ENCODE measurements at regions not wholly inside any gene's neighbourhood (a gene's known extent, or its start where the extent isn't known, plus 50 kb on each side); places are given as distances from the start of the nearest gene placed in this dataset.
A peak's percentile ranks its signal among the peaks of the same experiment; 100 is the strongest.

GRCh38 chr10:28952523-28952922, 275.2 kb downstream of the BAMBI start:
- DNase-seq (ENCODE audit: low read depth in 2 of 3, low spot score in 2 of 3): no peak

GRCh38 chr10:28954211-28954610, 276.9 kb downstream of the BAMBI start:
- no peak for DNase-seq (ENCODE audit: low read depth in 2 of 3, low spot score in 2 of 3)

GRCh38 chr10:28958468-28958867, 281.1 kb downstream of the BAMBI start:
- no peak for DNase-seq (ENCODE audit: low read depth in 2 of 3, low spot score in 2 of 3)

GRCh38 chr10:28959850-28960501, 282.7 kb downstream of the BAMBI start:
- DNase-seq (ENCODE audit: low read depth in 2 of 3, low spot score in 2 of 3): no peak

- DNase-seq (ENCODE audit: low read depth in 2 of 3, low spot score in 2 of 3): no peak
These were observed 285.4 kb downstream of the BAMBI start for GRCh38 chr10:28962768-28963167.

- no peak for DNase-seq (ENCODE audit: low read depth in 2 of 3, low spot score in 2 of 3)
These were observed 286.4 kb downstream of the BAMBI start for GRCh38 chr10:28963539-28964221.

GRCh38 chr10:28965937-28966336, 288.6 kb downstream of the BAMBI start:
- no peak for DNase-seq (ENCODE audit: low read depth in 2 of 3, low spot score in 2 of 3)

GRCh38 chr10:28967031-28967430, 289.7 kb downstream of the BAMBI start:
- no peak for DNase-seq (ENCODE audit: low read depth in 2 of 3, low spot score in 2 of 3)

GRCh38 chr10:28969413-28969812, 292.1 kb downstream of the BAMBI start:
- no peak for DNase-seq (ENCODE audit: low read depth in 2 of 3, low spot score in 2 of 3)

- no peak for DNase-seq (ENCODE audit: low read depth in 2 of 3, low spot score in 2 of 3)
These were observed 292.9 kb downstream of the BAMBI start for GRCh38 chr10:28970231-28970630.

GRCh38 chr10:28971255-28971654, 293.9 kb downstream of the BAMBI start:
- no peak for DNase-seq (ENCODE audit: low read depth in 2 of 3, low spot score in 2 of 3)

GRCh38 chr10:28971764-28972163, 294.4 kb downstream of the BAMBI start:
- no peak for DNase-seq (ENCODE audit: low read depth in 2 of 3, low spot score in 2 of 3)

GRCh38 chr10:28973309-28973972, 296.1 kb downstream of the BAMBI start:
- no peak for DNase-seq (ENCODE audit: low read depth in 2 of 3, low spot score in 2 of 3)

GRCh38 chr10:28975891-28976531, 298.7 kb downstream of the BAMBI start:
- no peak for DNase-seq (ENCODE audit: low read depth in 2 of 3, low spot score in 2 of 3)

- no peak for DNase-seq (ENCODE audit: low read depth in 2 of 3, low spot score in 2 of 3)
These were observed 300.2 kb downstream of the BAMBI start for GRCh38 chr10:28977518-28977917.

- no peak for DNase-seq (ENCODE audit: low read depth in 2 of 3, low spot score in 2 of 3)
These were observed 302.9 kb downstream of the BAMBI start for GRCh38 chr10:28980264-28980663.

- no peak for DNase-seq (ENCODE audit: low read depth in 2 of 3, low spot score in 2 of 3)
These were observed 303.7 kb downstream of the BAMBI start for GRCh38 chr10:28981007-28981406.

GRCh38 chr10:28982974-28983373, 305.7 kb downstream of the BAMBI start:
- DNase-seq (ENCODE audit: low read depth in 2 of 3, low spot score in 2 of 3): no peak

- DNase-seq (ENCODE audit: low read depth in 2 of 3, low spot score in 2 of 3): no peak
These were observed 305.1 kb upstream of the LYZL1 start for GRCh38 chr10:28983799-28984198.

GRCh38 chr10:28984431-28984830, 304.4 kb upstream of the LYZL1 start:
- peak in 2 of 3 donors; percentile 83 to 91 for DNase-seq (ENCODE audit: low read depth in 2 of 3, low spot score in 2 of 3)

- DNase-seq (ENCODE audit: low read depth in 2 of 3, low spot score in 2 of 3): no peak
These were observed 303.6 kb upstream of the LYZL1 start for GRCh38 chr10:28985137-28985885.

Measured in hematopoietic multipotent progenitor cell (in vitro differentiated cells).